22Rv1 (cell line): ENCODE measurements at regions not wholly inside any gene's neighbourhood (a gene's known extent, or its start where the extent isn't known, plus 50 kb on each side); places are given as distances from the start of the nearest gene placed in this dataset.

Source experiments
- ZFX ChIP-seq: fragments of 450-650 bp; IDR thresholded peaks from 2 replicates; pipeline ENCODE4 v1.6.1; 2017; ENCODE audit warnings: antibody characterized with exemption, borderline replicate concordance
- TF ChIP-seq, protein P1 (sequence below): fragments of 450-650 bp; IDR thresholded peaks from 2 replicates; pipeline ENCODE4 v1.5.1; 2017; ENCODE audit warnings: mild to moderate bottlenecking

DNA sequence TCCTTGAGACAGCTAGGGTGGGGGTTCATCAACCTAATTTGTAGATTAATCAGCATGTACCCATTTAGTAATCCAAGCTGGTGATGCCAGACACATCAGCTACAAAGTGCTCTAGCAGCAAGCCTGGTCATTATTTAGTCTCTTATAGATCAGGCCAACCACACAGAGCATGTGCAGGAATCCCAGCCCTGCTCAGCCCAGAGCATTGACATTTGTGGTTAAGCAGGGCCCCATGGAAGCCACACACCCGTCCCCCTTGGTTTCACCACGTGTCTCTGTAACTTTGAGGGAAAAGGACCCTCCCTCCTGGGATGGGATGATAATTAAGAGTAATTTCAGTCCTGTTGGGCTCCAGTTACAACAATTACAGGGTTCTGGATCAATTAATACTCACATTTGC, 268.8 kb upstream of the RPL38 start:
- TF ChIP-seq, protein P1, sequence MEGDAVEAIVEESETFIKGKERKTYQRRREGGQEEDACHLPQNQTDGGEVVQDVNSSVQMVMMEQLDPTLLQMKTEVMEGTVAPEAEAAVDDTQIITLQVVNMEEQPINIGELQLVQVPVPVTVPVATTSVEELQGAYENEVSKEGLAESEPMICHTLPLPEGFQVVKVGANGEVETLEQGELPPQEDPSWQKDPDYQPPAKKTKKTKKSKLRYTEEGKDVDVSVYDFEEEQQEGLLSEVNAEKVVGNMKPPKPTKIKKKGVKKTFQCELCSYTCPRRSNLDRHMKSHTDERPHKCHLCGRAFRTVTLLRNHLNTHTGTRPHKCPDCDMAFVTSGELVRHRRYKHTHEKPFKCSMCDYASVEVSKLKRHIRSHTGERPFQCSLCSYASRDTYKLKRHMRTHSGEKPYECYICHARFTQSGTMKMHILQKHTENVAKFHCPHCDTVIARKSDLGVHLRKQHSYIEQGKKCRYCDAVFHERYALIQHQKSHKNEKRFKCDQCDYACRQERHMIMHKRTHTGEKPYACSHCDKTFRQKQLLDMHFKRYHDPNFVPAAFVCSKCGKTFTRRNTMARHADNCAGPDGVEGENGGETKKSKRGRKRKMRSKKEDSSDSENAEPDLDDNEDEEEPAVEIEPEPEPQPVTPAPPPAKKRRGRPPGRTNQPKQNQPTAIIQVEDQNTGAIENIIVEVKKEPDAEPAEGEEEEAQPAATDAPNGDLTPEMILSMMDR, result no peak
- no peak for TF ChIP-seq ZFX
